ENCODE measurements at regions not wholly inside any gene's neighbourhood (a gene's known extent, or its start where the extent isn't known, plus 50 kb on each side); places are given as distances from the start of the nearest gene placed in this dataset.

DNA sequence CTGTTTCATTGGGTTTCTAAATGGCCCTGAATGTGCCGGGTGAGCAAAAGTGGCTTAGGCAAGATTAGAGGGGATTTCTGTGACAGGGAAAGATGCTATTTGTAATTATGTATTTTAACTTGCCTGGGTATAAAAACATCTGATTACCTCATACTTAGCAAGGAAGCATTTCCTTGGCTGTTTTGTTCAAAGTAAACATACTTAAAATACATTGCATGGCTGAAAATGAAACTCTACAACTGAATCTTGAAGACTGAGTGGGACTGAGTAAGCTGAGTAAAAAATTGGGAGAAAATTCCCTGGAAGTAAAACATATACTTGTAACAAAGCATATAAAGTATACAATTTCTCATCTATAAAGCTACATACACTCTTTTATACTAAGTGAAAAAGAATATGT lies 197.5 kb downstream of the IRX1 start:
- H3K27me3 ChIP-seq (ENCODE audit: control insufficient read depth, insufficient read depth, low read length, poor library complexity, severe bottlenecking) = no peaks in the 10 kb centered on the region
- 82 to 83% methylated on average over 1 of the region's 1 CpG for WGBS, 2 experiments (ENCODE audit: insufficient coverage in 1 of 2, insufficient read length in 1 of 2)
- Mint-ChIP-seq H3K9me3 (peaks cover 14% of the 10 kb centered on the region), H3K4me3 (no peak overlapping the region), H3K27ac (no peak overlapping the region), H3K36me3 (ENCODE audit: low read depth) (no peaks in the 10 kb centered on the region), H3K27me3 (ENCODE audit: insufficient read depth) (peaks cover 5% of the 10 kb centered on the region), H3K4me1 (peaks cover 7% of the 10 kb centered on the region)
- H3K36me3 ChIP-seq (ENCODE audit: control insufficient read depth, insufficient read depth, low read length) = no peaks in the 10 kb centered on the region
- TF ChIP-seq, protein P1, sequence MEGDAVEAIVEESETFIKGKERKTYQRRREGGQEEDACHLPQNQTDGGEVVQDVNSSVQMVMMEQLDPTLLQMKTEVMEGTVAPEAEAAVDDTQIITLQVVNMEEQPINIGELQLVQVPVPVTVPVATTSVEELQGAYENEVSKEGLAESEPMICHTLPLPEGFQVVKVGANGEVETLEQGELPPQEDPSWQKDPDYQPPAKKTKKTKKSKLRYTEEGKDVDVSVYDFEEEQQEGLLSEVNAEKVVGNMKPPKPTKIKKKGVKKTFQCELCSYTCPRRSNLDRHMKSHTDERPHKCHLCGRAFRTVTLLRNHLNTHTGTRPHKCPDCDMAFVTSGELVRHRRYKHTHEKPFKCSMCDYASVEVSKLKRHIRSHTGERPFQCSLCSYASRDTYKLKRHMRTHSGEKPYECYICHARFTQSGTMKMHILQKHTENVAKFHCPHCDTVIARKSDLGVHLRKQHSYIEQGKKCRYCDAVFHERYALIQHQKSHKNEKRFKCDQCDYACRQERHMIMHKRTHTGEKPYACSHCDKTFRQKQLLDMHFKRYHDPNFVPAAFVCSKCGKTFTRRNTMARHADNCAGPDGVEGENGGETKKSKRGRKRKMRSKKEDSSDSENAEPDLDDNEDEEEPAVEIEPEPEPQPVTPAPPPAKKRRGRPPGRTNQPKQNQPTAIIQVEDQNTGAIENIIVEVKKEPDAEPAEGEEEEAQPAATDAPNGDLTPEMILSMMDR (conservative IDR thresholded peaks at IDR 0.05) = no peak
- H3K9ac ChIP-seq (ENCODE audit: extremely low read depth, low read length, poor library complexity, severe bottlenecking) = no peak overlapping the region
- no peak for DNase-seq
- H3K27ac ChIP-seq (ENCODE audit: low read depth, low read length) = no peak overlapping the region
- H3K4me3 ChIP-seq (ENCODE audit: low read length) = no peak overlapping the region
- no peaks in the 10 kb centered on the region for H3K4me1 ChIP-seq (ENCODE audit: control insufficient read depth, insufficient read depth, low read length)
- H3K9me3 ChIP-seq (ENCODE audit: control insufficient read depth, low read length) = no peaks in the 10 kb centered on the region

DNA sequence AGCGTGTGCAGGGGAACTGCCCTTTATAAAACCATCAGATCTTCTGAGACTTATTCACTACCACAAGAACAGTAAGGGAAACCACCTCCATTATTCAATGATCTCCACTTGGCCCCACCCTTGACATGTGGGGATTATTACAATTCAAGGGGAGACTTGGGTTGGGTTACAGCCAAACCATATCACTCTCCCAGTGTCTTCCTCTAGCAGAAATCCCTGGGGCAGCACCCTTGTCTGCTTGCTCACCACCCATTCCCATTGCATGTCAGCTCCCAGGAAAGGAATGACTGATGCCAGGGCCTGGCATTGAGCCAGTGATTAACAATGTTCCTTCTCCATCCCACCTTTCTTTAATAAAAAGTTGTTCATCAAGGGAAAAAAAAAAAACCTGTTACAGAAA lies 199.0 kb downstream of the IRX1 start:
- Mint-ChIP-seq H3K4me1 (peaks cover 7% of the 10 kb centered on the region), H3K27me3 (ENCODE audit: insufficient read depth) (peaks cover 2% of the 10 kb centered on the region), H3K27ac (no peak overlapping the region), H3K9me3 (peaks cover 14% of the 10 kb centered on the region), H3K4me3 (no peak overlapping the region), H3K36me3 (ENCODE audit: low read depth) (no peaks in the 10 kb centered on the region)
- WGBS, 2 experiments (ENCODE audit: insufficient coverage in 1 of 2, insufficient read length in 1 of 2) = 100% methylated on average over 1 of the region's 1 CpG; no CpG with 5 or more reads in 1 of the 2 experiments
- Histone ChIP-seq H3K27ac (ENCODE audit: low read depth, low read length) (no peak overlapping the region), H3K9me3 (ENCODE audit: control insufficient read depth, low read length) (no peaks in the 10 kb centered on the region), H3K36me3 (ENCODE audit: control insufficient read depth, insufficient read depth, low read length) (no peaks in the 10 kb centered on the region), H3K4me1 (ENCODE audit: control insufficient read depth, insufficient read depth, low read length) (no peaks in the 10 kb centered on the region), H3K4me3 (ENCODE audit: low read length) (no peak overlapping the region), H3K27me3 (ENCODE audit: control insufficient read depth, insufficient read depth, low read length, poor library complexity, severe bottlenecking) (no peaks in the 10 kb centered on the region), H3K9ac (ENCODE audit: extremely low read depth, low read length, poor library complexity, severe bottlenecking) (no peak overlapping the region)
- TF ChIP-seq, protein P1 (conservative IDR thresholded peaks at IDR 0.05) = no peak
- no peak for DNase-seq

DNA sequence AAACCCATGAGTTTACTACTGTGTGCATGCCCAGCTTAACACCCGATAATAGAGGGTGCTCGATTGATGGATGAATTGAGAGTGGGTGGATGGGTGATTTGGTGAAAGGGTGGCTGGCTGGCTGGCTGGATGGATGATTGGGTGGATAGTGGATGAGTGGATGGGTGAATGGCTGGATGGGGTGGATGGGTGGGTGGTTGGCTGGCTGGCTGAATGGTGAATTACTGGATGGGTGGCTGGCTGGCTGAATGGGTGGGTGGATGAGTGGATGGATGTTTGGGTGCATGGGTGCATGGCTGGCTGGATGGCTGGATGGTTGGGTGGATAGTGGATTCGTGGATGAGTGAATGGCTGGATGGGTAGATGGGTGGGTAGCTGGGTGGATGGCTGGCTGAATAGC lies 201.1 kb downstream of the IRX1 start:
- Mint-ChIP-seq H3K27ac (no peak overlapping the region), H3K4me1 (peaks cover 6% of the 10 kb centered on the region), H3K9me3 (peaks cover 14% of the 10 kb centered on the region), H3K4me3 (no peak overlapping the region), H3K36me3 (ENCODE audit: low read depth) (no peaks in the 10 kb centered on the region), H3K27me3 (ENCODE audit: insufficient read depth) (no peaks in the 10 kb centered on the region)
- no peak overlapping the region for H3K9ac ChIP-seq (ENCODE audit: extremely low read depth, low read length, poor library complexity, severe bottlenecking)
- H3K36me3 ChIP-seq (ENCODE audit: control insufficient read depth, insufficient read depth, low read length) = no peaks in the 10 kb centered on the region
- no peak overlapping the region for H3K27ac ChIP-seq (ENCODE audit: low read depth, low read length)
- H3K9me3 ChIP-seq (ENCODE audit: control insufficient read depth, low read length) = no peaks in the 10 kb centered on the region
- no peaks in the 10 kb centered on the region for H3K4me1 ChIP-seq (ENCODE audit: control insufficient read depth, insufficient read depth, low read length)
- 96 to 100% methylated on average over 2 of the region's 3 CpGs for WGBS, 2 experiments (ENCODE audit: insufficient coverage in 1 of 2, insufficient read length in 1 of 2)
- no peak for DNase-seq
- TF ChIP-seq, protein P1 (conservative IDR thresholded peaks at IDR 0.05) = no peak
- H3K4me3 ChIP-seq (ENCODE audit: low read length) = no peak overlapping the region
- H3K27me3 ChIP-seq (ENCODE audit: control insufficient read depth, insufficient read depth, low read length, poor library complexity, severe bottlenecking) = no peaks in the 10 kb centered on the region

All from endodermal cell (in vitro differentiated cells).